GM18511 (cell line): ENCODE measurements at regions not wholly inside any gene's neighbourhood (a gene's known extent, or its start where the extent isn't known, plus 50 kb on each side); places are given as distances from the start of the nearest gene placed in this dataset.
A peak's percentile ranks its signal among the peaks of the same experiment; 100 is the strongest.

Source experiments
- ATAC-seq: cut with Tn5 transposase; IDR thresholded peaks from one replicate; pipeline ENCODE4 v1.9.1; 2021; ENCODE audit warnings: mild to moderate bottlenecking, moderate library complexity; ENCODE audit not compliant: unreplicated experiment

DNA sequence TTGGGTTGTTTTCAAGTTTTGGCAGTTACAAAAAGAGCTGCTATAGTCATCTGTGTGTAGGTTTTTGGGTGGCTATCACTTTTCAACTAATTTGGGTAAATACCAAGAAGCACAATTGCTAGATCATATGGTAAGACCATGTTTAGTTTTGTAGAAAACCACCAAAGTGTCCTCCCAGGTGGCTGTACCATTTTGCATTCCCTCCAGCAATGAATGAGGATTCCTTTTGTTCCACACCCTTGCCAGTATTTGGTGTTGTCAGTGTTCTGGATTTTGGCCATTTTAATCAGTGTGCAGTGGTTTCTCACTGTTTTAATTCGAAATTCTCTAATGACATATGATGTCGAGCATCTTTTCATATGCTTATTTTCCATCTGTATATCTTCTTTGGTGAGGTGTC is 457.5 kb upstream of the ARID1B start:
- ATAC-seq = no peak

DNA sequence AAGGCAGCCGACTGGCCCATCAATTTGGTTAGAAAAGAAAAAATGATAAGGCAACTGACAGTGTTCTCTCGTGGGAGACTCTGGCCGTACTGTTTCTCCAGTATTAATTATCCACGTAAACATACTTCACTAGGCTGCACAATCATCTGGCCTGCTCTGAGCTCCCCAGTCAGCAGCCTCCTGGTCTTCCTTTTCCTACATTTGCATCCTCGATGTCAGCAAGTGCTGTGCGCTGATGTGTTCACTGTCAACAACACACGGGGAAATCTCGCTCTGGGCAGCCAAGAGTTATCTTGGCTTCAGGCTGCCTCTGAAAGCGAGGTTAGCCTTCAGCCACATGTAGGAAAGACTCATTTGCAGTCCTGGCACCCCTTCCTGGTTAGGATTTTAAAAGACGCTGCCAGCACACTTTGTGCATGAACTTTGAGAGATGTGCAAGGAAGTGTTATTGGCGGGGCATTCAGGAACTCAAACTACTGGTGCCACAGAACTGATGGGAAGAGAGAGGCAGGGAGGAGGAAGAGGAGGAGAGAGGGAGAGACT is 460.5 kb upstream of the ARID1B start:
- no peak for ATAC-seq

DNA sequence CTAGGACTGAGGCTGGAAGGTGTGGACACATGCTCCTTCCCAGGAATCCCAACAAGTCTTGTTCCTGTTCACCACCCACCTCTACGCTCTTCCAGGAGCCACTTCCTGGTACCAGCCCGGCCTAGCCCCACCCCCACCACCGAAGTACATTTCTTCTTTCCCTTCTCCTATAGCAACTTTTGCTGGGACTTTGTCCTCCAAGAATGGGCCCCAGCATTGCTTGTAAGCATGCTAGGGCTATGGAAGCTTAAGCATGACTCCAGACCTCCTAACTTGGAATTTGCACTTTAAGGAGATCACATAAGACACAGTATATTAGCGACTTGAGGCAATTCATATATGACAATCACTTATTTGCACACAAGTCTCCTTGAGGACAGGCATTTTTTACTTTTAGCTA is 462.0 kb upstream of the ARID1B start:
- no peak for ATAC-seq

DNA sequence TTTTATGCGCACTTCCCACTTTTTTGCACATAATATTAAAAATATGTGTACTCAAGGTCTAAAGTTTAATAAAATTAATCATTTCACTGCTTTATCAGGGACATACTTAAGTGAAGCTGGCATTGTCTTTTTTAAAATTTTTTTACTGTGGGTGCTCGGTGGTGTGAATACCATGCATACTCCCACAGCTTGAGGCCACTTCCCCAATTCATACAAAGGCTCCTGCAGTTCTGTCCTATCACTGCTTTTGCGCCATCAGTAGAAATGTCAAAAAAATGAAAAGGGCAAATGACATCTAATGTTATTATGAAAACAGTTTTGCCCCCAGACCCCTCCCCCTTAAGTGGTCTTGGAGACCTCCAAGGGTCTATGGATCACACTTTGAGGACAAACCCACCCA is 464.1 kb upstream of the ARID1B start:
- ATAC-seq = no peak

DNA sequence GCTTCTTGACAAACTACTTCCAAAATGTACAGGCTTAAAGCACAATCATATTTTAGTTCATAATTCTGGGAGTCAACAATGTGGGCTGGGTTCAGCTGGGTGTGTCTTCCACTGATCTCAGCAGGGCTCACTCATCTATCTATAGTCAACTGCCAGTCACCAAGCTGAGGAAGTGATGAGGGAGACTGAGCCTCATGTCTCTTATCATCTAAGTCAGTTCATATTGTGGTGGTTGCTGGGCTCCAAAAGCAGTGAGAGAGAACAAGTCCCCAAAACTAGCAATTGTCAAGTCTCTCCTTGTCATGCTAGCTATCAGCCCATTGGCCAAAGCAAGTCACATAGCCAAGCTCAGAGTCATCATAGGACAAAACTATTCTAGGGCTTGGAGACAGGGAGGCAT is 465.9 kb upstream of the ARID1B start:
- ATAC-seq = no peak

DNA sequence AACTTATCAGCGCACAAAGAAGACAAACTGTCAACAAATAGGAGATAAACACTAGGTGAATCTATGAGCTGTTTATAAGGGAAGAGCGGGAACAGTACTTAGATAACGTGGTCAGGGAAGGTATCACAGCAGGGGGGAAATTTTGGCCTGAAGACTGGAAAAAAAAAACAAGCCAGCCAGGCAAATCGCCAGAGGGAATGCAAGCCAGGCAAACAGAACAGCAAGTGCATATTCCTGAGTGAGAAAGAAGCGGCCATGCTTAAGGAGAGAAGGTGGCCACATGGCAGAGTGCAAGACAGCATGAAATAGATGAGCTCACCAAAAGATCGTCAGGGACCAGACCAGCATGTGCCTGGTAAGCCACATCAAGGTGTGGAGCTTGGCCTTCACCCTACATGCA is 466.5 kb upstream of the ARID1B start:
- no peak for ATAC-seq

DNA sequence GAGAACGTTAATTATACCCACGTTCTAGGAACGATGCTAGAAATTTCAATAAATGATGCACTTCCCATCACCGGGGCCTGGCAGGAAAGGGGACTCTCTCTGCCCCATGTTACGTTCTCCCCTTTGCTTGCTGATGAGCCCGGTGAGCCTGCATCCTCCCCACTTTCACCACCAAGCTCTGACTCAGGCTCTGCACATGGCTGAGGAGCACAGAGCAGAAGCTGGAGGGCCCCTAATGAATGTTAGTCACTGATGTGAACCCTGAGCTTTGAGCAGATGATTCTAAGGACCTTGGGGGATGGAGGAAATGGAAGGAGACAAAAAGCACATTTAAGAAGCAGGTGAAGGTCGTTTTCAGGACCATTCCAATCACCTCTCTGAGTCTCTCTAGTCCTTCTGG is 468.2 kb upstream of the ARID1B start:
- no peak for ATAC-seq

DNA sequence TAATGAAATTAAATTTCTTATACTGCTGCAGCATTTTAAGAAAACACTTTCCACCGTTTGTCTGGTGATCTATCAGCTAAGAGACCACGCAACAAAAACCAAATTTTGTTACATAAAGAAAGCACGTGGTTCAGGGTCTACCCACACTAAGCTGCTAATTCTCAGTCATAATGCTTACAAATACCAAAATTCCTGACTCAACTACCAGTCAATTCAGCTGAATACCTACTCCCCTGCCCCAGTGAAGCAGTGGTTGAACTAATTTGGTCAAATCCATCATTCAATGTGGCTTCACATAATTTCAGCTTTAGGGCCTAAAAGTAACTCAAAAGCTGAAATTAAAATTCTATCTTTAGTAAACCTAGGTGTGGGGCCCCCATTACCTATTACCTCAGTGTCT is 468.6 kb upstream of the ARID1B start:
- ATAC-seq = no peak

DNA sequence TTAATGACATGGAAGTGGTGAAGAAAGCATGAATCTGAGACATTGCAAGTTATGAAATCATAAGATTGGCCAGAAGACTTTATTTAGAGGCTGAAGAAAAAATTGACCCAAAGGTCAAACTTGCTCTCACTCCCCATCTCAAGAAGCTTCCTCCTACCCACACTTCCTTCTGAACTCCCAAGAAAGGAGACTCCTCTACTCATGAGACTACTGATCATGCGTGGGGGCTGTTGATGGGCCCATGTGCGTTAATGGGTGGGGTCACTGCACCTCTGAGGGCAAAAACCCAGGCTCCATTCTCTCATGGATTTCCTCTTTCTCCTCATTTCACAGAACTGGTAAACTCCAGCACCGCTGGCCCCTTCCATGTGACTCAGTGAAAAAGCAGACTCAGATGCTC is 470.6 kb upstream of the ARID1B start:
- no peak for ATAC-seq

DNA sequence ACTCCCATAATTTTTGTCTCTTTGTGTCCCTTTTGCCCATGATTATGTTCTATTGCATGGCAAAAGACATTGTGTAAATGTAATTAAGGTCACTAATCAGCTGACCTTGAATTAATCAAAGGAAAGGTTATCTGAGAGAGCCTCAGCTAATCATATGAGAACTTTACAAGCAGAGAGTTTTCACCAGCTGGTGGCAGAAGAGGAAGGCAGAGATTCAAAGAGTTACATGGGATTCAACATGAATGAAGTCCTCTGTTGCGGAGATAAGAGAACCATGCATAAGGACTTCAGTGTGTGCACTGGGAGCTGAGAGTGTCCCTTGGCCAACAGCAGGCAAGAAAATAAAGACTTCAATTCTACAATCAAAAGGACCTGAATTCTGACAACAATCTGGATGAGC is 494.1 kb upstream of the ARID1B start:
- ATAC-seq = no peak

DNA sequence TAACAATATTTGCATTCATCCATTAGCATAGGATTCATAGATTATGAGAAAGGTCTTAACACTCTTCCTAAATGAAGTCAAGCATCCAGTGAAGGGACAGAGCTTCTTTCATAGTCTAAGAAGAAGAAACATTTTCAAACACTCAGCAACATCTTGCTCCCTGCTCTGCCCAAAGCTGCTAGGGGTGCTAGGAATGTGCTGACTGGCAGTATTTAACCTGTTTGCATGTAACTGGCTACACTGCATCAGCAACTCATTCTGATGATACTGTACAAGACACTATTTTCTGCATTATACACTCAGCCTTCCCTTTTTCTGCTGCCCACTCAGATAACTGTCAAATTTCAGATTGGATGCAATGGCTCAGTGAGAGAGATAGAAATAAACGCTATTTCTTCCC is 495.1 kb upstream of the ARID1B start:
- no peak for ATAC-seq

DNA sequence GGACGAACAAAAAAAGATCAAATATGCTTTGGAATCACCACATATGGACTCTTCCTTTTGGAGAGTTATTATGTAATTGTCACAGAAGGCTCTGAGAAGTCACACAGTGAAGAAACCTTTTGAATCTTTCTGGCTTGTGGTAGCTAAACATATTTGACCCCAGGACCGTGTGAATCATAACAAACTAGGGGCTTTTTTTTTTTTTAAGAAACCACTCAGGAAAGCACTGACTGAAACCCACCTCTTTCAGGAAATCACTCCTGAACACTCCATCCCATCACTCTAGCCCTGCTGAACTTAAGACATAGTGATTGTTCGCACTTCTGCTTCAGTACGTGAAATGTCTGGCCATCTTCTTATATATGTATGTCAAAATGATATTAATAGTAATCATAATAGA is 495.9 kb upstream of the ARID1B start:
- ATAC-seq = no peak

DNA sequence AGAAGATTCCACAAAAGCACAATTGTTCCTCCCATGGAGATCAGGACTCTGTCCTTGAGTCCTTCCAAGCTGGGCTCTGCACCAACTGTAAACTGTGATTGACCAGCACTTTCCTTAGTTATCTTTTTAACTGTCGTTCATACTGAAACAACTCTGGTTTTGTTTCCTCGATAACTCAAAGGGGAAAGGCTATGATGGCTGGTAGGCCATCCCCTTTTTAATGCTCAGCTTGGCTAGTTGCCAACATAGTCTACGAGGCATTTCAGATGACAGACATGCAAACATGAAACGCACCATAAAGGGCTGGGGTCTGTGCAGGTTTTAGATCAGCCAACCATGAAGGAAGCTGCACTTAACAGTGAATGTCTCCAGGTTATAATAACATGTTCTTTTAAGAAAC is 497.1 kb upstream of the ARID1B start:
- ATAC-seq = peak; percentile 65

DNA sequence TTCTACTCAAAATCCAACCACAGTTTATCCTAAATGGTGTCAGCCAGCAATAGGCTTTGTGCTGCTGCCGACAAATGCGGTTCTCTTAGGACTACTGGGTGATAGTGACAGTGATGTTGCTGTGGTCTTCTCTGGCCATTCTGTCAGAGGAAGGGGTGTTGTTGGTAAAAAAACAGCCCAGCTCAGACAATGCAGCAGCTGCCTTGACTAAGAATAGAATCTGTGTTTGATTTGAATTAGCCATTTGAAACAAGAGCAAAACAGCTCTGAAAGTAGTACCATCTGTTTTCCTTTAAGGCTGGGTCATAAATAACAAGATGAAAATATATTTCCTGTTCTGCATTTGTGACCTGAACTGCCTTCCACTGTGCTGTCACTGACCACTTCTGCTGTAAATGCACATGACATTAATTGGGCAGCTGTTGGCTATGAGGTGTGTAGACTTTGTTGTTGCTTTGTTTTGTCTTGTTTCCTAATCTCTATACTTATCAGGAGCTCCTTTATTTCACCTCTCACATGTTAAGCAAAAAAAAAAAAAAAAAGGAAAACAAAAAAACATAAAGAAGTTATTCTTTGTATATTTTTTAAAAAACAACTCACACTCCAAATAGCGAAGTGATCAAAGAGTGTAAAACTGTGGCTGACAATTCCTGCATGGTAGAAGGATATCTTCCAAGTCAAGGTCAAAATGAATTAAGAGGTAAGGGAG is 497.8 kb upstream of the ARID1B start:
- peak; percentile 73 for ATAC-seq

DNA sequence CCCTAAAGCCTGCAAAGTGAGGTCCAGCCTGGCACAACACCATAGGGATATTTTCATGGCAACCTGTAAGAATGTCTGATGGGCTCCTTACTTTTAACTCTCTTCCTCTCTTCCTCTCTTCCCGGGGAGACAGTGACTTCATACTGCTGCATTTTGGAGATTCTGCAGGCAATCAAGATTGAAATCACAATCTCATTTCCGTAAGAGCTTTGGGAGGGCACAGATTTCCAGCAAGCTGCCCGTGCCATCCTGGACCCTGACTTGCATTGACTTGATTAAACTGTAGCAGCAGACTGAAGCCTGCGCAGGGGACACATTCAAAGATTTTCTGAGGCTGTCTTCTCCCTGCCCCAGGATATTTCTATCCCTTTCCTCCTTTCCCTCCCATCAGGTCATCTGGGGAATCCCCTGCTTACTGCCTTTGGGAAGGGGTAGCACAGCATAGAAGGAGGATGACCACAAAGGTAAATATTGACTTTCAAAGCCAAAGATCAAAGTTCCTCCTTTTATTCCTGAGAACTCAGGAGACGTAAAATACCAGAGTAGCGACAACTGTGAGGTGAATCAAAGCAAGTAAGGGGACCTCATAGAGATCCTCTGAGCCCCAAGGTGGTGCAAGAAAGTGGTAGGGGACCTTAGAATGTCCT is 504.0 kb upstream of the ARID1B start:
- no peak for ATAC-seq

DNA sequence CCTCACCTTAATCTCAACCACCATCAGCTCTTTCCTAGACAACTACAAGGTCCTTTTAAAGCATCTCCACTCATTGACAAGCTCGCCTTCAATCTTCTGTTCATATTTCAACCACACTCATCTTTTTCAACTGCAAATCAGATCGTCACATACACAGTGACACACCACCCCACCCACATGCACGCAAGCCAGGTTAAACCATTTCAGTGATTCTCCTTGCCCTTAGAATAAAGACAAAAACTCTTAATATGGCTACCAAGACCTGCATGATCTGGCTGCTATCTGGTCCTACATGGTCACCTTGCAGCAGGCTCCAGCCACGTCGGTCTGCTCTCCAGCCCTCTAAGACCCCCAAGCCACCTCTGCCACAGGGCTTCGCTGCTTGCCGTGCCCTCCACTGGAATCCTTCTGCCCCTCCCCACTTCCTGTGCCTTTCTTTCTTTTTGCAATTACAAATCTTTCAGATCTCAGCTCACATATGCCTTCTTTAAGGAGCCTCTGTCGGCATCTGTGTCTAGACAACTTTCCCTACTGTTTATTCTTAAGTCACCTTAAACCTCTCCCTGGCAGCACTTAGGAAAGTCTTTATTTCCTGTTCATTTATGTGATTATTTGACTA is 507.3 kb upstream of the ARID1B start:
- ATAC-seq = no peak

DNA sequence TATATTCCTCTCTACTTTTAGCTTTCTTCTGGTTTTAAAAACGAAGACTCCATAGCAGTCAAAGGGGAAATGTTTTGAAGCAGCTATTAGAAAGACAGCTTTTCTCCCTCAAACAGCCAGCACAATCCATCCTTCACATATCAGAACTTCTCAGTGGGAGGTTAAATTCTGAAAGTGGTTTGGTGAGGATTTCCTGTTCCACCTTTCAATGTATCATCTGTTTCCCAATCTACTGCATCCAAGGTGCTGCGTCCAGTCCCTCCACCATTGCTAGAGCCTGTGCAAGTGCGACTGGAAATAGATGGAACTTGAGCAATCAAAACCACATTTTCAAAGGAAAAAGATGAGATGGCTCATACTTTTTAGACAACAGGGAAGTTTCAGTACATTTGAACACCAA is 508.3 kb upstream of the ARID1B start:
- ATAC-seq = no peak

DNA sequence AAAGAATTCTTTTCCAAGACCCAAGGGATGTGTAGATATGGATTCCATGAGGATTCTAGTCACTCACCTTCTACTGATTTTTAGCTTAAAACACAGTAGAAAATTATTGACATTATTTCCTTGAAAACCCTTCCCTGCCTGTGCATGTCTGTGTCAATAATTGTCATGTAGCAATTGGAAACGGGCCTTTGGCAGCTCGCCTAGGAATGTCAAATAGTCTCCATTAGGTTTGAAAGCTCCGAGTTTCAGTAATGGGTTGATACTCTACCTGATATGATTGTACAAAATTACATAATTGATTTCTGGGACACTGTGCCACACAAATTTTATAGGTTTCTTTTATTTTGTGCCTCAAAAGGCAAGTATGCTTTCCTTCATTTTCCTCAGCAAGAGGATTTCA is 515.2 kb upstream of the ARID1B start:
- ATAC-seq = no peak

DNA sequence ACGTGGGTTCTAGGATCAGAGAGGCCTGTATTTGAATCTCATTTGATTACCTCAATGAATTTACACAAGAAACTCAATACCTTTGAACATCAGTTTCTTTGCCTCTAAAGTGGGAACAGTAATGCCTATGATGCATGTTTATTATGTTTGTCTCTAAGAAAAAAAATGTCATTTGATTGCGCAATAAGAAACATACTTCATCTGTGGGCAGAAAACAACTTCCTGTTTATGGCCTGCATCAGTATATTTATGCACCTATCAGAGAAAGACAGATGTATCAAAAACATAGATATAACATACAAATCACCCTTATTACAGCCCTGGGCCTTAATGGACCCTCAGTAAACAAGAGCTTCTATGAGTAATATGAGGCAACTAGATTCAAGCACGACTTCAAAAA is 516.4 kb upstream of the ARID1B start:
- ATAC-seq = no peak

DNA sequence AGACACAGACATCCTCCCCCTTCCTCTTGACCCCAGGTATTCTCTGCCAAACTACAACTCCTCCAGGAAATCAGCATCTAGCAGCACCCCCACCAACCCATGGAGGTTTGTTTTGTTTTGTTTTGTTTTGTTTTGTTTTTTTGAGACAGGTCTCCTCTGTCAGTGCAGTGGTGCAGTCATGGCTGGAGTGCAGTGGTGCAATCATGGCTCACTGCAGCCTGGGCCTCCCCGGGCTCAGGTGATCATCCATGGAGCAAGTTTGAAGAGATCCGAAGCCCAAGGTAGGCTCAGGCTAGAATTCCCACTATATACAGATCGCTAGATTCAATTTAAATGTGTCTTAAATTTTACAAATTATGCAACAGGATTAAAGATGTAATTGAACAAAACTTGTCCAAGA is 518.2 kb upstream of the ARID1B start:
- ATAC-seq = no peak

DNA sequence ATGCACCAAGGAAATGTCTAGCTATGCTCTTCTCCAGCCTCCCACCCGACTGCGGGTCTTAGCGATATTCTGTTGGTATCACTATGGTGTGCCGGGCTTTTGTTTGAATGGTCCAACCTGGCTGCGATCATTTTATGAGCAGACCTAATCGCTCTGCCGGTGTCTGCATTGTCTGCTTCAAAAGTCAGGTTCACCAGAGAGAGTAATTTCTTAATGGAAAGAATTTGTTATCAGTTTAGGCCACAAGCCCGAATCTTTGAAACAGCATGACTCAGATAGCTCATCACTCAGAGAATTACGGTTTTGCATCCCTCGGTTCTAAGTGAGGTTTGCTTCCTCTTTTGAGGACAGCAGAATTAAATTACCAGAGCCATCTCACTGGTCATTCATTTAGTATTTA is 521.0 kb upstream of the ARID1B start:
- no peak for ATAC-seq

DNA sequence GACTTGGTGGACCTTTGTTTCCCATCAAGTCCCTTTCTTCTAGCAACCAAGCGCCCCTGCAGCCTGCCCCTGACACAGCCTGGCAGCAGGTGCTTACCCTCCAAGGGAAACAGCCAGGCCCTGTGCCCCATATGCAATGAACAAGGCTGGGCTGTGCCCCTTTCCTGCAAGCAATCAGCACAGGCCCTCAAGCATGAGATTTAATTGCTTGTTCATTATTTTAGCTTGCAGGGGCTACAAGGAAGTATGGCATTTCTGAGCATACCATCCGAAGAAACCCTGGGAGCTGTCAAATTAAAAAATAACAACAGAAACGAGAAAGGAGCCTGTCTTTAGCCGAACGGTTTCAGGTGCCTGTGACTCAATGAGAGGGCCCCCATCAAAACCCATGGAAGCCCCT is 522.9 kb upstream of the ARID1B start:
- ATAC-seq = no peak
